Aorta (tissue), 5 donors: ENCODE measurements at regions not wholly inside any gene's neighbourhood (a gene's known extent, or its start where the extent isn't known, plus 50 kb on each side); places are given as distances from the start of the nearest gene placed in this dataset.
"Not testable (repeated sequence)": the region's sequence is repeated elsewhere in the genome, so short reads cannot be mapped to it uniquely, and the experiment has no call there.

Source experiments
- ATAC-seq: fragments of 200-7000 bp; cut with Tn5 transposase; one replicate; pipeline ENCODE4 v1.9.1; 2022; ENCODE audit warnings: moderate library complexity; ENCODE audit not compliant: low FRiP score
- DNase-seq, 2 donors: peaks; one replicate each; pipeline ENCODE4 v3.0.0-alpha.2; 2020
- H3K27ac ChIP-seq, 2 donors: one replicate each; pipeline ENCODE4 v1.5.1; 2013; ENCODE audit warnings: low read length in 2 of 2, mild to moderate bottlenecking in 2 of 2, moderate library complexity in 2 of 2, control low read depth in 1 of 2, inconsistent platforms in 1 of 2, low read depth in 1 of 2
- H3K27me3 ChIP-seq, 2 donors: one replicate each; pipeline ENCODE4 v1.6.1; 2013; ENCODE audit warnings: control low read depth in 1 of 2, low read length in 1 of 2, mild to moderate bottlenecking in 1 of 2, moderate library complexity in 1 of 2; ENCODE audit not compliant: insufficient read depth in 2 of 2, control insufficient read depth in 1 of 2
- H3K36me3 ChIP-seq, 2 donors: one replicate each; pipeline ENCODE4 v1.6.1; 2013; ENCODE audit warnings: control low read depth in 1 of 2, low read length in 1 of 2, mild to moderate bottlenecking in 1 of 2; ENCODE audit not compliant: insufficient read depth in 2 of 2, control insufficient read depth in 1 of 2
- H3K4me1 ChIP-seq, 2 donors: one replicate each; pipeline ENCODE4 v1.6.1; 2013; ENCODE audit warnings: low read length in 2 of 2, control low read depth in 1 of 2, mild to moderate bottlenecking in 1 of 2, moderate library complexity in 1 of 2; ENCODE audit not compliant: insufficient read depth in 2 of 2, control insufficient read depth in 1 of 2
- H3K4me3 ChIP-seq, 2 donors: one replicate each; pipeline ENCODE4 v1.5.1; 2013; ENCODE audit warnings: low read length in 2 of 2, control low read depth in 1 of 2, mild to moderate bottlenecking in 1 of 2
- H3K9me3 ChIP-seq: one replicate; pipeline ENCODE4 v1.6.1; 2013; ENCODE audit warnings: mild to moderate bottlenecking, low read length; ENCODE audit not compliant: control insufficient read depth
- WGBS, 2 donors: extraction: QIAGEN DNeasy Blood & Tissue Kit; methylation state at CpG; one replicate each; pipeline ENCODE4 v1.1.7; 2013; 5-methylcytosine and 5-hydroxymethylcytosine counted together
- intact Hi-C, 2 donors: fragments of 100-400 bp; cut with DNase I; formaldehyde crosslinking; loops; one replicate each; pipeline versions ENCODE4 v1.14.2 to v1.15.0; 2022
- donor health status: healthy with polysubstance abuse.
- donor health status: Bipolar disorder and iron deficiency.
- donor health status: DM: no; HTN: no; CAD: no.
- donor health status: DM: no; HTN: no; CAD: no.
- donor health status: DM: yes; HTN: yes; CAD: no.

- Histone ChIP-seq H3K27me3 (no peaks in the 10 kb centered on the region), H3K9me3 (no peaks in the 10 kb centered on the region), H3K4me1 (no peaks in the 10 kb centered on the region), H3K27ac (no peak overlapping the region), H3K4me3 (no peak overlapping the region), H3K36me3 (no peaks in the 10 kb centered on the region)
- ATAC-seq (no peak), DNase-seq (no peak)
- intact Hi-C loops: no loop called here
- WGBS, 2 donors: 81 to 83% methylated on average over 6 of the region's 6 CpGs
Observed at GRCh38 chr18:60259052-60259681, 113.4 kb downstream of the MC4R start.

- no peak for DNase-seq
- Histone ChIP-seq H3K9me3 (peaks cover 1% of the 10 kb centered on the region), H3K4me1 (no peaks in the 10 kb centered on the region), H3K36me3 (no peaks in the 10 kb centered on the region), H3K4me3 (no peak overlapping the region), H3K27me3 (no peaks in the 10 kb centered on the region), H3K27ac (no peak overlapping the region)
- WGBS, 2 donors: 90 to 94% methylated on average over 8 of the region's 8 CpGs
- intact Hi-C loops: no loop called here
- no peak for ATAC-seq
Observed at GRCh38 chr18:60249388-60249787, 123.2 kb downstream of the MC4R start.

- Histone ChIP-seq H3K4me1 (no peaks in the 10 kb centered on the region), H3K36me3 (no peaks in the 10 kb centered on the region), H3K9me3 (peaks cover 1% of the 10 kb centered on the region), H3K4me3 (no peak overlapping the region), H3K27me3 (no peaks in the 10 kb centered on the region), H3K27ac (no peak overlapping the region)
- intact Hi-C loops: no loop called here
- DNase-seq (no peak), ATAC-seq (no peak)
- 89 to 96% methylated on average over 2 of the region's 2 CpGs for WGBS, 2 donors
Observed at GRCh38 chr18:60248336-60249330, 123.9 kb downstream of the MC4R start.

GRCh38 chr18:60247103-60247502 lies 125.5 kb downstream of the MC4R start:
- DNase-seq: no peak

GRCh38 chr18:60246606-60247005 lies 126.0 kb downstream of the MC4R start:
- ATAC-seq: no peak
- H3K4me3 ChIP-seq: no peak overlapping the region
- intact Hi-C loops: no loop called here
- H3K27ac ChIP-seq: no peak overlapping the region
- H3K27me3 ChIP-seq: no peaks in the 10 kb centered on the region
- no peak for DNase-seq
- peaks cover 1% of the 10 kb centered on the region for H3K9me3 ChIP-seq
- 85 to 94% methylated on average over 1 of the region's 1 CpG for WGBS, 2 donors
- H3K4me1 ChIP-seq: no peaks in the 10 kb centered on the region
- H3K36me3 ChIP-seq: no peaks in the 10 kb centered on the region

More at GRCh38 chr18:60247103-60247502, 125.5 kb downstream of the MC4R start:
- WGBS, 2 donors: 64 to 65% methylated on average over 3 of the region's 3 CpGs
- H3K27ac ChIP-seq: no peak overlapping the region
- peaks cover 1% of the 10 kb centered on the region for H3K9me3 ChIP-seq
- H3K27me3 ChIP-seq: no peaks in the 10 kb centered on the region
- no peak overlapping the region for H3K4me3 ChIP-seq
- H3K4me1 ChIP-seq: no peaks in the 10 kb centered on the region
- H3K36me3 ChIP-seq: no peaks in the 10 kb centered on the region
- intact Hi-C loops: no loop called here
- ATAC-seq: no peak

GRCh38 chr18:60245096-60245495 lies 127.5 kb downstream of the MC4R start:
- ATAC-seq: no peak
- no peak for DNase-seq

GRCh38 chr18:60239024-60239710 lies 133.4 kb downstream of the MC4R start:
- ATAC-seq: not testable (repeated sequence)

More at GRCh38 chr18:60245096-60245495, 127.5 kb downstream of the MC4R start:
- intact Hi-C loops: no loop called here
- 85 to 93% methylated on average over 5 of the region's 5 CpGs for WGBS, 2 donors
- H3K4me1 ChIP-seq: no peaks in the 10 kb centered on the region
- H3K27ac ChIP-seq: no peak overlapping the region
- no peak overlapping the region for H3K4me3 ChIP-seq
- H3K36me3 ChIP-seq: no peaks in the 10 kb centered on the region
- H3K27me3 ChIP-seq: no peaks in the 10 kb centered on the region
- H3K9me3 ChIP-seq: peaks cover 1% of the 10 kb centered on the region

GRCh38 chr18:60235164-60235563 lies 137.4 kb downstream of the MC4R start:
- Histone ChIP-seq H3K4me3 (no peak overlapping the region), H3K36me3 (no peaks in the 10 kb centered on the region), H3K27me3 (no peaks in the 10 kb centered on the region), H3K9me3 (no peaks in the 10 kb centered on the region), H3K27ac (no peak overlapping the region), H3K4me1 (no peaks in the 10 kb centered on the region)
- intact Hi-C loops: no loop called here
- WGBS, 2 donors: 70 to 79% methylated on average over 3 of the region's 3 CpGs
- no peak for DNase-seq
- no peak for ATAC-seq

More at GRCh38 chr18:60239024-60239710, 133.4 kb downstream of the MC4R start:
- DNase-seq, H3K36me3 ChIP-seq, H3K4me1 ChIP-seq, H3K27ac ChIP-seq, intact Hi-C loops, H3K9me3 ChIP-seq, H3K27me3 ChIP-seq, H3K4me3 ChIP-seq: not testable (repeated sequence)
- WGBS, 2 donors: 59 to 67% methylated on average over 4 of the region's 4 CpGs
